DMS153 treated with DMSO at 0.1 percent for 48 hours (cell line): ENCODE measurements at regions not wholly inside any gene's neighbourhood (a gene's known extent, or its start where the extent isn't known, plus 50 kb on each side); places are given as distances from the start of the nearest gene placed in this dataset.

Experiments used
- DNase-seq: peaks from one replicate; lab custom pipeline; 2025; ENCODE audit not compliant: unreplicated experiment; lab: John Stamatoyannopoulos, UW

DNA sequence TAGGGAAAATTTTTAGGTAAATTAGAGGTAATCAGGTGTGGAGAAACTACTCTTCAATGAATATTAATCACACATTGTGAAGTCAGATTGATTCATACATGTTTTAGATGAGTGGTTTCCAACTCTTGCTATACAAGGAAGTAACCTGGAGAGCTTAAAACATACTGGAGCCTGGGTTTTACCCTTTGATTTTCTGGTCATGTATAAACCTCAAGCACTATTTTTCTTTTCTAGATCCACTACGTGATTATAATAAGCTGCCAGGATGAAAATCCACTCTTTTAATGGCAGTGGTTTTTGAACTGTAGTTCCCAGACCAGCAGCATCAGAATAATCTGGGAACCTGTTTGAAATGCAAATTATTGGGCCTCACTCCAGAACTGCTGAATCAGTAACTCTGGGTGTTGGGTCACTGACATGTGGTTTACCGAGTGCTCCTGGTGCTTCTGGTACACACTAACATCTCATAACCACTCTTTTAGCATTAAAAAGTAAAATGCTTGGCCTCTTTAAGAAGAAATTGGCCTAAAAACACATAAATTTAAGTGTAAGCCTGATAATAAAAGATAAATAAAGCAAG is 63.4 kb downstream of the DCAF12L1 start:
- DNase-seq: no peak

DNA sequence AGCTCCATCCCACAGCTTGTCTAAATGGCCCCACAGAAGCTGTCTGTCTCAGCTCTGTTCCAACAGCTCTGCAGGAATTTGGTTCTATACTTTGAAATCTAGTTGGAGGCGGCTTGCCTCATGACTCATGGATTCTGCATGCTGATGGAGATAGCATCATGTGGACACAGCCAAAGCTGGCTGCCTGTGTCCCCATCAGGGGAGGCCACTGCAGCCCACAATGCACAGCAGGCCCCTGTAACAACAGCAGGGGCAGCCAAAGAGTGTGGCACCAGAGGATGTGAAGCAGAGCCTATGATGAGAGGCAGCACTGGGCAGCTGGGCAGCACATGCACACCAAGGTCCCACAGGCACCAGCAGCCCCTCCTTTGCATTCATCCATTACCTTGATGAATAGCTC is 67.2 kb downstream of the DCAF12L1 start:
- DNase-seq: no peak

DNA sequence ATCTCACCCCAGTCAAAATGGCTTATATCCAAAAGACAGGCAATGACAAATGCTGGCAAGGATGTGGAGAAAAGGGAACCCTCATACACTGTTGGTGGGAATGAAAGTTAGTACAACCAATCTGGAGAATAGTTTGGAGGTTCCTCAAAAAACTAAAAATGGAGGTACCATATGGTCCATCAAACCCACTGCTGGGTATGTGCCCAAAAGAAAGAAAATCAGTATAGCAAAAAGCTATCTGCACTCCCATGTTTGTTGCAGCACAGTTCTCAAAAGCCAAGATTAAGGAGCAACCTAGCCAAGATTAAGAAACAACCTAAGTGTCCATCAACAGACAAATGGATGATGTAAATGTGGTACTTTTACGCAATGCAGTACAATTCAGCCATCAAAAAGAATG is 70.7 kb downstream of the DCAF12L1 start:
- DNase-seq: no peak

DNA sequence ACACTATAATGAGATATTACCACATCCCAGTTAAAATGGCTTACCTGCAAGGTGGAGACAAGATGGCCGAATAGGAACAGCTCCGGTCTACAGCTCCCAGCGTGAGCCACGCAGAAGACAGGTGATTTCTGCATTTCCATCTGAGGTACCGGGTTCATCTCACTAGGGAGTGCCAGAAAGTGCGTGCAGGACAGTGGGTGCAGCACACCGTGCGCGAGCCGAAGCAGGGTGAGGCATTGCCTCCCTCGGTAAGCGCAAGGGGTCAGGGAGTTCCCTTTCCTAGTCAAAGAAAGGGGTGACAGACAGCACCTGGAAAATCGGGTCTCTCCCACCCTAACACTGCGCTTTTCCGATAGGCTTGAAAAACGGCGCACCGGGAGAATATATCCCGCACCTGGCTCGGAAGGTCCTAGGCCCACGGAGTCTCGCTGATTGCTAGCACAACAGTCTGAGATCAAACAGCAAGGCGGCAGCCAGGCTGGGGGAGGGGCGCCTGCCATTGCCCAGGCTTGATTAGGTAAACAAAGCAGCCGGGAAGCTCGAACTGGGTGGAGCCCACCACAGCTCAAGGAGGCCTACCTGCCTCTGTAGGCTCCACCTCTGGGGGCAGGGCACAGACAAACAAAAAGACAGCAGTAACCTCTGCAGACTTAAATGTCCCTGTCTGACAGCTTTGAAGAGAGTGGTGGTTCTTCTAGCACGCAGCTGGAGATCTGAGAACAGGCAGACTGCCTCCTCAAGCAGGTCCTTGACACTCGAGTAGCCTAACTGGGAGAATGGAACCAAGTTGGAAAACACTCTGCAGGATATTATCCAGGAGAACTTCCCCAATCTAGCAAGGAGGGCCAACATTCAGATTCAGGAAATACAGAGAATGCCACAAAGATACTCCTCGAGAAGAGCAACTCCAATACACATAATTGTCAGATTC is 92.5 kb downstream of the DCAF12L1 start:
- DNase-seq: peak; percentile 46

DNA sequence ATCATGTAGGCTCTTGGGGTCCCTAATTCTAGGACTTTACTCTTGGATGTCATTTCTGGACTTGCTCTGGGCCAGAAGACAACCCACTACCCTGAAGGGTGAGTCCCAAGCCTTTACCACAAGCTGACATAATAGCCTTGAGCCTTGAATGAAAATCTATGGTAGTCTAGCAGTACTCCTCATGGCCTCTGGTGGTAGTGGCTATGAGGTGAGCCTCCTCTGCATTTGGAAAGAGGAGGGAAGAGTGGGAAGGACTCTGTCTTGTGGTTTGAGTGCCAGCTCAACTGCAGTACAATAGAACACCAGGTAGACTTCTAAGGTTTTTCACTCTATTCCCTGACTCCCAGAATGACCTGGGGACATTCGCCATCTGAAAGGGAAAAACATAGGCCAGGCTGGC is 96.5 kb downstream of the DCAF12L1 start:
- no peak for DNase-seq

DNA sequence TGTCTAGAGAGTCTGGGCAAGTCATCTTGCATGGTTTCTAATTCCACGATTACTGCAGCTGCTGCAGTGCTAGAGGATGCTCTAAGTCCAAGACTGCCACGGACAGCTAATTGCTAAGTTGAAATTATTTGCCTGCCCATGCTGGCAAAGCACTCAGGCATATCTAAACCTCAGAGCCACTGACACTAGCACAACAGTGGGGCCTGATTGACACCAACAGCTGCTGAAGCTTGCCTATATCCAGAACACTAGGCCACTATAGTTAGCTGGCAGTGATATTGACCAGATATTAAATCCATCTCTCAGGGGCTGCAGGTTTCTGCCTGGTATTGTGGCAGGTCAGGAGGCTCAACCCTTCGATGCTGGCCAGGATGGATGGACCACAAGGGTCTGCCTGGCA is 103.9 kb downstream of the DCAF12L1 start:
- no peak for DNase-seq
